GM12878 (cell line): ENCODE measurements at regions not wholly inside any gene's neighbourhood (a gene's known extent, or its start where the extent isn't known, plus 50 kb on each side); places are given as distances from the start of the nearest gene placed in this dataset.

Experiments
- ATAC-seq: fragments of 200-7000 bp; cut with Tn5 transposase; 3 replicates; pipeline ENCODE4 v1.9.1; 2020; ENCODE audit warnings: mild to moderate bottlenecking, moderate library complexity
- BruUV-seq: library from RNA; stranded (reverse); fragments of 400-500 nt; replicated peaks from 2 replicates; lab custom pipeline; 2021; lab: Mats Ljungman, UMichigan
- CTCF ChIA-PET: fragments of 300-600 bp; sonication (Branson Sonifier 250); formaldehyde crosslinking; extraction: SDS; loops from one replicate; lab custom pipeline; 2021; ENCODE audit warnings: inconsistent platforms; lab: Yijun Ruan, JAX
- POLR2A ChIA-PET: fragments of 350-600 bp; formaldehyde crosslinking; extraction: SDS; loops from one replicate; lab custom pipeline; 2021; ENCODE audit warnings: inconsistent platforms; lab: Charles Lee
- RAD21 ChIA-PET: fragments of 300-600 bp; sonication (Branson Sonifier 250); formaldehyde crosslinking; loops from one replicate; lab custom pipeline; 2023; ENCODE audit warnings: antibody characterized with exemption; ENCODE audit not compliant: unreplicated experiment; lab: Charles Lee
- SMC1A ChIA-PET: fragments of 300-600 bp; sonication (Branson Sonifier 250); formaldehyde crosslinking; loops from one replicate; lab custom pipeline; 2023; ENCODE audit not compliant: unreplicated experiment, uncharacterized antibody; lab: Charles Lee
- DNase-seq: peaks from one replicate; pipeline ENCODE4 v3.0.0-alpha.2; 2011; ENCODE audit warnings: low read depth, low spot score
- FAIRE-seq: peaks from 3 replicates; lab custom pipeline; 2011; peaks lifted over from hg19 to GRCh38; lab: Jason Lieb, UNC
- H2AFZ ChIP-seq: 2 replicates; pipeline ENCODE4 v1.6.0; 2011; ENCODE audit warnings: low read depth, low read length, control low read depth; ENCODE audit not compliant: control insufficient read depth
- H3K27ac ChIP-seq: 2 replicates; pipeline ENCODE4 v1.5.1; 2011; ENCODE audit warnings: control low read depth; ENCODE audit not compliant: control insufficient read depth, insufficient read depth
- H3K27me3 ChIP-seq, 2 experiments: replicated peaks in 1 of 2; 2 replicates each; pipeline versions ENCODE4 v1.6.0 to v1.6.1; 2011; ENCODE audit warnings: low read length in 1 of 2; ENCODE audit not compliant: control insufficient read depth in 2 of 2, insufficient read depth in 2 of 2
- H3K36me3 ChIP-seq, 2 experiments: 2 replicates each; pipeline ENCODE4 v1.5.1; 2011; ENCODE audit warnings: low read length in 1 of 2; ENCODE audit not compliant: control insufficient read depth in 2 of 2, insufficient read depth in 2 of 2
- H3K4me1 ChIP-seq: 2 replicates; pipeline ENCODE4 v1.6.1; 2011; ENCODE audit warnings: mild to moderate bottlenecking, low read length, moderate library complexity, mixed read lengths; ENCODE audit not compliant: control insufficient read depth, insufficient read depth
- H3K4me2 ChIP-seq: 2 replicates; pipeline ENCODE4 v1.6.0; 2011; ENCODE audit warnings: control low read depth; ENCODE audit not compliant: control insufficient read depth, insufficient read depth
- H3K4me3 ChIP-seq: fragments of 200-600 bp; sonication (generic); 2 replicates; pipeline ENCODE4 v1.5.1; 2016
- H3K79me2 ChIP-seq: 2 replicates; pipeline ENCODE4 v1.6.0; 2011; ENCODE audit warnings: low read length; ENCODE audit not compliant: control insufficient read depth, insufficient read depth
- H3K9ac ChIP-seq: 2 replicates; pipeline ENCODE4 v1.8.0; 2011; ENCODE audit warnings: low read length, control low read depth, mixed read lengths; ENCODE audit not compliant: control insufficient read depth, insufficient read depth
- H3K9me3 ChIP-seq: replicated peaks from 3 replicates; pipeline ENCODE4 v1.5.1; 2011; ENCODE audit warnings: mild to moderate bottlenecking, low read length; ENCODE audit not compliant: control insufficient read depth, insufficient read depth
- H4K20me1 ChIP-seq: 2 replicates; pipeline ENCODE4 v1.6.0; 2011; ENCODE audit not compliant: control insufficient read depth, insufficient read depth
- BMI1 ChIP-seq: fragments of 450-650 bp; IDR thresholded peaks from 2 replicates; pipeline ENCODE4 v1.6.1; 2016; ENCODE audit warnings: mild to moderate bottlenecking, moderate library complexity, borderline replicate concordance
- E4F1 ChIP-seq: fragments of 450-650 bp; IDR thresholded peaks from 2 replicates; pipeline ENCODE4 v1.6.1; 2018; ENCODE audit warnings: borderline replicate concordance, mild to moderate bottlenecking; ENCODE audit not compliant: partially characterized antibody
- ESRRA ChIP-seq: IDR thresholded peaks from 2 replicates; pipeline ENCODE4 v1.6.1; 2012; ENCODE audit warnings: mild to moderate bottlenecking, low read length, improper control_type of control experiment
- GABPA ChIP-seq: IDR thresholded peaks from 2 replicates; pipeline ENCODE4 v1.6.1; 2014; ENCODE audit warnings: antibody characterized with exemption, low read depth, mild to moderate bottlenecking, inconsistent platforms
- HCFC1 ChIP-seq: fragments of 150-350 bp; IDR thresholded peaks from 2 replicates; pipeline ENCODE4 v1.6.1; 2014; ENCODE audit warnings: low read length
- HSF1 ChIP-seq: fragments of 150-350 bp; IDR thresholded peaks from 2 replicates; pipeline ENCODE4 v1.6.1; 2014; ENCODE audit warnings: mild to moderate bottlenecking, low read depth, low read length
- MLLT1 ChIP-seq: fragments of 450-650 bp; IDR thresholded peaks from 2 replicates; pipeline ENCODE4 v1.6.1; 2016; ENCODE audit warnings: mild to moderate bottlenecking
- MXI1 ChIP-seq: fragments of 150-350 bp; IDR thresholded peaks from 2 replicates; pipeline ENCODE4 v1.6.1; 2011; ENCODE audit warnings: low read depth, mild to moderate bottlenecking, inconsistent platforms, low read length, improper control_type of control experiment
- PML ChIP-seq: IDR thresholded peaks from 2 replicates; pipeline ENCODE4 v1.6.1; 2012; ENCODE audit warnings: low read length, inconsistent platforms
- RBBP5 ChIP-seq: fragments of 200-600 bp; sonication (generic); conservative IDR thresholded peaks from 2 replicates; pipeline ENCODE4 v1.6.1; 2016
- RELA ChIP-seq: fragments of 450-650 bp; IDR thresholded peaks from 2 replicates; pipeline ENCODE4 v1.8.0; 2014; ENCODE audit warnings: borderline replicate concordance; ENCODE audit not compliant: partially characterized antibody
- SMC3 ChIP-seq: IDR thresholded peaks from 2 replicates; pipeline ENCODE4 v1.6.1; 2011; ENCODE audit warnings: low read length, improper control_type of control experiment, borderline replicate concordance
- TAF1 ChIP-seq: IDR thresholded peaks from 2 replicates; pipeline ENCODE4 v1.6.1; 2011; ENCODE audit warnings: mild to moderate bottlenecking, low read depth, low read length, borderline replicate concordance
- ZBED1 ChIP-seq: IDR thresholded peaks from 2 replicates; pipeline ENCODE4 v1.6.1; 2016; ENCODE audit warnings: borderline replicate concordance
- ZSCAN29 ChIP-seq: fragments of 450-650 bp; IDR thresholded peaks from 2 replicates; pipeline ENCODE4 v1.6.1; 2017; ENCODE audit warnings: mild to moderate bottlenecking, moderate library complexity
- WGBS: methylation state at CpG from one replicate; pipeline ENCODE4 v1.1.6; 2016; ENCODE audit warnings: low lambda C conversion rate; ENCODE audit not compliant: insufficient replicate concordance, insufficient coverage; ENCODE audit errors: missing lambda C conversion rate; 5-methylcytosine and 5-hydroxymethylcytosine counted together
- in situ Hi-C: fragments of 300-500 bp; cut with MboI; formaldehyde crosslinking; loops from 9 replicates; pipeline ENCODE4 v1.14.3; 2018; ENCODE audit warnings: mixed read lengths
- intact Hi-C: fragments of 100-400 bp; cut with micrococcal nuclease; formaldehyde crosslinking; loops from one replicate; pipeline ENCODE4 v1.14.2; 2022; ENCODE audit not compliant: unreplicated experiment
- TF ChIP-seq, protein P1 (sequence below): fragments of 450-650 bp; formaldehyde crosslinking; IDR thresholded peaks from 2 replicates; pipeline ENCODE4 v1.5.0; 2022; ENCODE audit warnings: mild to moderate bottlenecking, missing genetic modification characterization

DNA sequence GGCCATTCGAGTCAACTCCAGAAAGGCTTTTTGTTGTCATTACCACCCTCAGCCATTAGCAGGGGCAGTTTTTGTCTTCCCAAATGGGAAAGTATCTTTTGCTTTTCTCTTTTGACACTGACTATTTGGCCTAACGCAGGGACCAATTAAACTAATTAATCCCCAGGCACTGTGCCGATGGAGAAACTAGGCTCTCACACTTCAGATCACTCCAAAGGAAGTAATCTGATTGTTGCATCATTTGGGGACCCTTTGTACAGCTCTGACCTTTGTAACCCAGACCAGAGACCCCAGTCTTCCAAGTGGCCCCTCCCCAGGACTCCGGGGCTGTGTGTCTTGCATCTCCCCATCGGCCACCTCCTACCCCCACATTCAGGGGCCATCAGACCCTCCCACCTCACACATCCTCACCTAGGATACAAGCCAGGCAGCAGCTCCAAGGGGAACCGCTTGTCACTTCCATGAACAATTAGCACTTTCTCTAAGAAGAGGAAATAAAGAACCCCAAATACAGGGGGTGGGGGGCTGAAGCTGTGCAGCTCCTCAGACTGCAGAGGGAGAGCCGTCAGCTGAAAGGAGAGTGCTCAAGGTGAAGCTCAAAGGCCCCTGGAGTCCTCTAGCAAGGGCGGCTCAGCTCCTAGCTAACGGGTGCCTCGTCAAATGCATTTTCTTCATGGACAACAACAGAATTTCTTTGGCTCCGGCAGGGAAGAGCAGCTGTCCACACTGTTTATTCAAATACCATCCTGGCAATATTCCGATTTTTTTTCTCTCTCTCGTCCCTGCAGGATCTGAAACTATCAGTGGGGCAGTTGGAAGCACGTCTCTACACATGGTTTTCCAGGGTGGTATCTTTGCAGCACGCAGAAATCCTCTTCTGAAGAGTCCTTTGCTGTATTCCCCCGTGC, 64.3 kb upstream of the DIO3 start:
- POLR2A ChIA-PET = no interaction called here
- intact Hi-C loops = no loop called here
- DNase-seq = no peak
- no peak for ATAC-seq
- FAIRE-seq = no peak
- no peak for TF ChIP-seq GABPA
- TF ChIP-seq E4F1 = no peak
- no peak for TF ChIP-seq ZSCAN29
- no peak for TF ChIP-seq TAF1
- TF ChIP-seq ZBED1 = no peak
- no peak for TF ChIP-seq MXI1
- TF ChIP-seq HSF1 = no peak
- no peak for TF ChIP-seq HCFC1
- TF ChIP-seq, protein P1, sequence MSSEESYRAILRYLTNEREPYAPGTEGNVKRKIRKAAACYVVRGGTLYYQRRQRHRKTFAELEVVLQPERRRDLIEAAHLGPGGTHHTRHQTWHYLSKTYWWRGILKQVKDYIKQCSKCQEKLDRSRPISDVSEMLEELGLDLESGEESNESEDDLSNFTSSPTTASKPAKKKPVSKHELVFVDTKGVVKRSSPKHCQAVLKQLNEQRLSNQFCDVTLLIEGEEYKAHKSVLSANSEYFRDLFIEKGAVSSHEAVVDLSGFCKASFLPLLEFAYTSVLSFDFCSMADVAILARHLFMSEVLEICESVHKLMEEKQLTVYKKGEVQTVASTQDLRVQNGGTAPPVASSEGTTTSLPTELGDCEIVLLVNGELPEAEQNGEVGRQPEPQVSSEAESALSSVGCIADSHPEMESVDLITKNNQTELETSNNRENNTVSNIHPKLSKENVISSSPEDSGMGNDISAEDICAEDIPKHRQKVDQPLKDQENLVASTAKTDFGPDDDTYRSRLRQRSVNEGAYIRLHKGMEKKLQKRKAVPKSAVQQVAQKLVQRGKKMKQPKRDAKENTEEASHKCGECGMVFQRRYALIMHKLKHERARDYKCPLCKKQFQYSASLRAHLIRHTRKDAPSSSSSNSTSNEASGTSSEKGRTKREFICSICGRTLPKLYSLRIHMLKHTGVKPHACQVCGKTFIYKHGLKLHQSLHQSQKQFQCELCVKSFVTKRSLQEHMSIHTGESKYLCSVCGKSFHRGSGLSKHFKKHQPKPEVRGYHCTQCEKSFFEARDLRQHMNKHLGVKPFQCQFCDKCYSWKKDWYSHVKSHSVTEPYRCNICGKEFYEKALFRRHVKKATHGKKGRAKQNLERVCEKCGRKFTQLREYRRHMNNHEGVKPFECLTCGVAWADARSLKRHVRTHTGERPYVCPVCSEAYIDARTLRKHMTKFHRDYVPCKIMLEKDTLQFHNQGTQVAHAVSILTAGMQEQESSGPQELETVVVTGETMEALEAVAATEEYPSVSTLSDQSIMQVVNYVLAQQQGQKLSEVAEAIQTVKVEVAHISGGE (CRISPR knock-in tag) = no peak
- TF ChIP-seq MLLT1 = no peak
- TF ChIP-seq RELA = no peak
- TF ChIP-seq SMC3 = no peak
- no peak for TF ChIP-seq ESRRA
- no peak for TF ChIP-seq RBBP5
- no peak for TF ChIP-seq PML
- TF ChIP-seq BMI1 = no peak
- TF ChIP-seq, all 136 proteins: peak for 0
- no TSS peak for BruUV-seq
- Histone ChIP-seq H3K9ac (no peak overlapping the region), H3K9me3 (no peaks in the 10 kb centered on the region), H4K20me1 (no peaks in the 10 kb centered on the region), H3K79me2 (no peaks in the 10 kb centered on the region), H3K4me2 (no peak overlapping the region), H3K36me3 (no peaks in the 10 kb centered on the region), H3K27ac (no peak overlapping the region), H3K4me1 (no peaks in the 10 kb centered on the region), H3K27me3 (no peaks in the 10 kb centered on the region; a peak in 1 of 4 replicates), H3K4me3 (no peak overlapping the region), H2AFZ (no peak overlapping the region)
- RAD21 ChIA-PET = no interaction called here
- 31% methylated on average over 15 of the region's 16 CpGs for WGBS
- CTCF ChIA-PET = no interaction called here
- SMC1A ChIA-PET = no interaction called here
- in situ Hi-C loops = no loop called here
